NCI-H2227 (cell line): ENCODE measurements at regions not wholly inside any gene's neighbourhood (a gene's known extent, or its start where the extent isn't known, plus 50 kb on each side); places are given as distances from the start of the nearest gene placed in this dataset.
"Not testable (repeated sequence)": the region's sequence is repeated elsewhere in the genome, so short reads cannot be mapped to it uniquely, and the experiment has no call there.

Experiments used
- DNase-seq: peaks from one replicate; lab custom pipeline; 2025; ENCODE audit not compliant: unreplicated experiment; lab: John Stamatoyannopoulos, UW

DNA sequence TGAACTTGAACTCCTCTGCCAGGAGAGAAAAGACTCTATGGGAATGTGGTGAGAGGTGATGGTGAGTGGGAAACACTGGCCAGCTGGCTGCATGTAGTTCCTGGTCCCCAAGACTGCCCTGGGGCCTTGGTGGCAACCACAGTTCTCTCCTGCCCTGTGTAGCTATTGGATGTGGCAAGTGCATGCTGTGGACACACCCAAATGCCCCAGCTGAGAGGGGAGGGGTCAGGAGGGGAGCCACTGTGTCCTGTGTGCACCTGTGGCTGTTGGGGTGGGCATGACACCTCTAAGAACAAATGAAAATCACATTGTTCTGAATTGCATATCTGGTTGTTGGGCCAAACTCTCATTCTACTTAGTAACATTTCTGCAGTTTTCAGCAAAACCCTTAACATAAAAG is 409.6 kb downstream of the NSUN3 start:
- no peak for DNase-seq

DNA sequence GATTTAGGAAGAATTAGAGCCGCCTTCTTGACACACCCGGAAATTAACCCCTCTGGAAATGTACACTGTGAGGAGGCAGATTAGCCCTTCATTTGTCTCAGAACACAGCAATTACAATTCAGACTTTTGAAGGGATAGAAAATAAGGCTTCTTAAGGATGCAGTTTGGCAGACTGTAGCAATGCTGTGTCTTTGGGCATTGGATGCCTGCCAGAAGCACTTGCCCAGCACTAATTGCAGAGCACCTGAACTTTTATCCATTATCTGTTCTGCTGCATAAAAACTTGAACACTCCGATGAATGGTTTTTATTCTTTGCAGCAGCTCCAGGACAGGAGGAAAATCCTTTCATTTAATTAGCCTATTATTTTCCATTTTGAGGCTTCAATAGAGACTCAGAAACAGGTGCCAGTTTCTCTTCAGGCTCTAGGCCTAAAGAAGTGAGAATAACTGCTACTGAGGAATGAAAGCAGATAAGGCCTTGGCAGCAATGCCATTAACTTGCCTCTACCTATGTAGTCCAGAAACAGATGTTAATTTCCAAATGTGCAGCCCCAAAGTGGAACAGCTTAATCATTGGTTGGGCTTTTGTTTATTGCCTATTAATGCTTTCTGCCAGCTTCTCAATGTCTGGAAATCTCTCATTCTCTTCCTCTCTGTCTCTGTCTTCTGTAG is 418.5 kb downstream of the NSUN3 start:
- DNase-seq = no peak

DNA sequence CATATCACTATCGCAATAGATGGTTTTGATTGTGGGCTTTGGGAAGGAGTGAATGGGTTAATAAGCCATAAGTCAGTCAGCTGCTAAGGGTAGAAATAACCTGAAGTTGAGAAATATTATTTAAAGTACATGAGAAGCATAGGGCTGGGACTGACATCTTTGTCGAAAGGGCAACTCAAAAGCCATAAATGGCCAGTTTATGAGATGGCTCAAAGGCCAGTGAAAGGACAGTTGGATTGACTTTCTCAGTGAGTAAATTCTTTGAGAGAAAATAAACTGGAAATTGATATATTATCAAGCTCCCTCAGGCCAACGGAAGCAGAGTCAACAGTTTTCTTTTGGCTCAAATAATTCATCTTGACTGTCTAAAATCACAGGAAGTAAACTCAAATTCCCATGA is 419.8 kb downstream of the NSUN3 start:
- no peak for DNase-seq

DNA sequence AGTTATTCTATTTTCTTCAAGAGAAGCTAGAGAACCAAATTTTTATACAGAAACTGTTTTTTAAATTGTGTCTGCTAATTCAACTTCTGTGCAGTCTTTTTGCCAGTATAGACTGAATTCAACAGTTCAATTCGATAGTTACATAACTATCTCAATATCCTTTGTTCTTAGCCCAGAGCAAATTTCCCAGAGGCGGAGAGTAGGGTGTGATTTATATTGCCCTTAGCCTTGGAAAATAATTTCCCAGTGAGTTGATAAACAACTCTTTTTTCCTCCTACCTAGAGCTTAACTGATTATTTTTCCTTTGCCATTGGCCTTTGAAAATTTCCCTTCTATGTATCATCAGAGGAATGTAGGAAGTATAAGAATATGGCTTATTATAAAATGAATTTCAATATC is 420.5 kb downstream of the NSUN3 start:
- no peak for DNase-seq

DNA sequence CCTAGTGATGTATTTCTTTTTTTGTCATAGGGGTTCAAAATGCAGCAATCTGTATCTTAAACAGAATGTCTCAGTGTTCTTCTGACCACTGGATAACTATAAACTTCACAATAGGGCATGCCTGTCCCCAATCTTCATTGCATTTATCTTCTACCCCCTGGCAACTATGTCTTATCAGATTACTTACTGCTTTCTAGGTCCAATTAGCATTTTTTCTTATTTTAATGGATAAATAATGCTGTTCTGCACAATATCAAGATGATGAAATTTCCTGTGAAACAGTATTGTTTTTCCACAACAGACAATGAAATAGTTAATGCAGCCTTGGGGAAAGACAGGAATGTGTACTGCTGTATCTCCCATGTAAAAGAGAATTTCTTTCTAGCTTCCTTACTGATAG is 432.1 kb downstream of the NSUN3 start:
- DNase-seq = no peak

DNA sequence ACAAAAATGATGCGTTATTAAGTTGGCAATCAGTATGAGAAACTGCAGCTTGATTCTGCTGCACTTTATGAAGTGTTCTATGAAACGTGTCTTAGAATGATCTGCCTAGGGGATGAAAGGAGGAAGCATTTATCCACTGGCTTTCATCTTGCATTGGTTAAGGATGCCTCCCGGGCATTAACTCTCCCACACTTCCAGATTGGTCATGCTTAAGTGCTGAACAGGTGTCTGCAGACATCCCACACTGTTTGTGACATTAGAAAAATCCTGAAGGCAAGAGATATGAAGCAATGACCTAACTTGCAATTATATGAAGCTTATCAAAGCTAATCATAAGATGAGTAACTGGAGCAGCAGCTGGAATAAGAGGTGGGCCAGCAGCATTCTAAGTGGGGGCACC is 437.3 kb downstream of the NSUN3 start:
- DNase-seq = no peak

DNA sequence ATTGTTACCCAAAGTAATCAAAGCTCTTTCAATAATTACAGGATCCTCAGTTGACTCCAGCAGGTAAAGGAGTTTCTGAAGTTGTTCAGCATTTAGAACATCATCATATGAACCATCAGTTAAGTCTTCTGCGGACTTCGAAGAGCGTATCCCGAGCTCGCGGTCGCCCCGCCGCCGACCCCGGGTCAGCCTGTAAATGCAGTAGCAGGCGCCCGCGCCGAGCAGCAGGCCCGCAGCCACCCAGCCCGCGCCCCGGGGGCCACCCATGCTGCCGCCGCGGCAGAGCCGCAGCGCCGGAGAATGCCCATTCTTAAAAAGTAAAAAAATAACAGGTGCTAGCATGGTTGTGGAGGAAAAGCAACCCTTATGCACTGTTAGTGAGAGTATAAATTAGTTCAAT is 444.5 kb downstream of the NSUN3 start:
- DNase-seq = not testable (repeated sequence)

DNA sequence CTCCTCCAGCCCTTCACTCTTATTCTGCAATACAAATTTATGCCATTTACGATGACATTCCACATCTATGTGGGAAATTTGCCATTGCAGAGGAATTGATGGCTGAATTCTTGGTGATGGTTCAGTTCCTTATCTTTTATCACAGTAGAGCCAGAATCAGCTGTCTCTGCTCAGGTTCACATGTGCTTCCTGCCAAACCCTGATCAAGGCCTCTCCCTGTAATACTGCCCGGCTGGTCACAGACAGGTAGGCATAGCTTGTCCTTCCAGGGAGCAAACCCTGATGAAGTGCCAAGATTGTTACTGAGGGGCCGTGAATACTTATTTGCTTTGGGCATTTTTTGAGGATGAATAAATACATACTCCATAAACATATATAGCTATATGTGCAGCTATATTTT is 450.0 kb downstream of the NSUN3 start:
- no peak for DNase-seq

DNA sequence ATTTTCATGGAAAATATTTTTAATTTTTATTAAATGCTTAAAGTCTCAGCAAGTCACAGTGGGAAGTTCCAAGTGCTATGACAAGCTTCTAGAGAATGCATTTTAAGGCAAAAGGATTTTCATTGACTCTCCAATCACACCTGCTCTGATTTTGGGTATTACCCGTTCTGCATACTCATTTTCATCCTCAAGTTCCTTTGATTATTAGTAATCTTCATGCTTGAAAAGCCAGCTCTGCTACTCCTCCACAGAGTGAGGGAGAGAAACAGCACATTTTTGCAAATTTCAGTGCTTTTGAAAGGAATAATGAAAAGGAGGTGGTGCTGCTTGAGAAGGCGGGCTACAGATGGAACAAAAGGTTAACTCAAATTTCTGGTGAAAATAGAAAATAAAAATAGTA is 450.7 kb downstream of the NSUN3 start:
- DNase-seq = no peak

DNA sequence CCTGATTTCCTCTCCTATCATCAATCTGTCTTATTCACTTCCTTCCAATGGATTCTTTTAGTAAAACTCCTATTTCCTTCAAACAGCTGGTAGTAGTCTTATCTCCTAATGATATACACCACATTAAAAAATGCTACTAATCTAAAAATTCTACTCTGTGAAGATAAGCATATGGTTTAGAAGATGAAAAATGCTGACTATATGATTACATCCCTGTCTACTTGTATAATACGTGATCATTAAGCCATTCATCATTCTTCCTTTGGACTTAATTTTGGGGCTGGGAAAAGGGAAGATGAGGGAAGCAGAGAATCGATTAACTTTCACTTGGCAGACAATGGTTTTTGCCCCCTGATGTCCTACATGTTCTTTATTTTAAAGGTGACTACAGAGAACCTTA is 453.1 kb downstream of the NSUN3 start:
- DNase-seq = no peak

DNA sequence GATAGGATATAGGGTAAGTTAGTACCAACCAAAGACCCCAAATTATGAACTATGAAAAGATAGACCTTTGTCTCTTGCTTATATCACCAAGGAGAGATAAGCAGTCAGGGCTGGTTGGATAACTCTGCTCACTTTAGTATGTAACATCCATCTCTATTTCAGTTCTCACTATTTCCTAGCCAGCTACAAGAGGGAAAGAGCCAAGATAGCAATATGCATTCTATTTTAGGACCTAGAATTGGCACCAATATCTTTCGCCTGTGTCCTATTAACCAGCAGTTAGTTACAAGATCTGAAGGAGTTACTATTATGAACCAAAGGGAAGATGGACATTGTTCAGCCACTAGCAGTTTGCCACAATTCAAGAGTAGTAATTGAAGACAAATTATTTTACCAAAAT is 457.5 kb downstream of the NSUN3 start:
- DNase-seq = no peak

DNA sequence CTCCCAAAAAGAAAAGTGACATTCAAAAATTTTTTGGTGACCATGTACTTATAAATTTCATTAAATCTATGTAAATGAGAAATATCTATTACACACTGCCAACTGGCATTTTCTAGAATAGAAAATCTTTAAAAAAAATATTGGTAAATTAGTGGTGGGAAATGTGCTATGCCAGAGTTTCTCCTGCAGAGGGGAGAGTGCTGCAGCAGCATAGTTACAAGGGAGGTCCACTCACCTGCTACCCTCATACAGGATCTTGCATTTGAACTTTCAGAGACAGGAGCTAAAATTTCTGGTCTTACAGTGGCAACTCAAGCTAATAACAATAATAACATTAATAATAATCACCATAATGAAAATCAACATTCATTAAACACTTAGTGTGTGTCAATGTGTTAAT is 459.6 kb downstream of the NSUN3 start:
- no peak for DNase-seq

DNA sequence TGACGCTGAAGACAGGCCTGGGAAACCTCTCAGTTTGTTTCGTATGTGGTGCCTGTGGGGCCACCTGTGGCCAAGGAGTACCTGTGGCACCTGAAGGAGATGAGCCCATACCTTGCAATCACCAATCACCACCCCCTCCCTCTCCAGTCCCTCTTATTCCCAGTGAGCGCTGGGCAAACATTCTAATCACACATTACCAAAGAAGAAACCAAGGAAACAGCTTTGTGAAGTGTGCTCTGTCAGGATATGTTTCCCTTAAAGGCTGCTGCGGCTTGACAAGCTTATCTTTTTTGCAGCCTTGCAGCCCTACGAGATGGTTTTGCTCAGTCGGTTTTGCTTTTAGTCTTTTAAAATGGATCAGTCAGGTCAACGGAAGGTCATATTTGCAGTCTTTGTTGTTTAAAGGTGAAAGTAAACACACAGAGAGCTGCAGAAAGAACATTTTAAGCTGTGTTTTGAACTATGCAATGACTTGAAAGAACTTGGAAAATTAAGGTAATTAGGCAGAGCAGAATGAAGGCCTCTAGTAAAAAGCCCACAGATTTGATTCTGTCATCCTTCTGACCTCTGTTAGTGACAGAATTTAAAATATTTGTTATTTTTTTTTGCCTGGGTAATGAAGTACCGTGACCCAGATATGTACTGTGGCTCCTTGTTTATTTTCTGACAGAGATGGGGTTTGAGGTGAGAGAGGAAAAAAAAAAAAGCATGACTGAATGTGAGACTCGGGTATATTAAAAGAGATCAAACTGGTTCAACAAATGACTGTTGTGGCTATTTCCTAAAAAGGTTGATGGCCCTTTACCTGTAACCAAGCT is 461.4 kb downstream of the NSUN3 start:
- DNase-seq = no peak

DNA sequence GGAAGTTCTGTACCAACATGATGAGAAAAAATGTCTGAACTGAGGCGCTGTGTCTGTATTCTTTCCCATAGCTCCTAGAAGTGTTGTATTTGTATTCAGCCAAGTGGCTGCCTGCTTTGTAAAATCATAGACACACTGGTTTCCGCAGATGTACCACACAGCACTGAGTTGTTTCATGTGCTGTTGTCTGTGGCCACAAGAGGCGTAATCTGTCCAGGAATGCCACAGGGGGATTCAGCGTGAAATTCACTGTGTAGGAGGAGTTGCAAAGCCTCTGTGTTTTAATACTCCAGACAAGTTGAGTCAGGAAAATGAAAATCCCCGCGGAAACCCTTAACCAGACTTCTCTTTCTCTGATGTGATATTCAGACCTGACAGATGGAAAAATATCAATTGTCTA is 462.2 kb downstream of the NSUN3 start:
- DNase-seq = no peak

DNA sequence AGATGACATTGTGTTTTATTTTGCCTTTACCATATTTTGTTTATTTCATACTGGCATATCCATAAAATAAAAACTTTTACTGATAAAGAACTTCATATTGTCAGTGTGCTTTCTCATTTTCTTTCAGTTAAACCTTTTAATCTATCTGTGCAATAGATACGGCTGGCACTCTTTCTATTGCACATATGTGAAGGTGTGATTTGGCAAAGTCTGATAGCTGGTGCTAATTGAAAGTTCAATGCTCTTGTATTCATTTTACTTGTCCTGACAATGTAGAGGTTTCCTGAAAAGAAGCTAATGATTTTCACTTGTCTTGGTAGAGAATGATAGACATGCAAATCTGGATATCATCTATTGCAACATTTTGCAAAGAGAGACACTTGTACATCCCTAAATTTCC is 467.0 kb downstream of the NSUN3 start:
- DNase-seq = no peak

DNA sequence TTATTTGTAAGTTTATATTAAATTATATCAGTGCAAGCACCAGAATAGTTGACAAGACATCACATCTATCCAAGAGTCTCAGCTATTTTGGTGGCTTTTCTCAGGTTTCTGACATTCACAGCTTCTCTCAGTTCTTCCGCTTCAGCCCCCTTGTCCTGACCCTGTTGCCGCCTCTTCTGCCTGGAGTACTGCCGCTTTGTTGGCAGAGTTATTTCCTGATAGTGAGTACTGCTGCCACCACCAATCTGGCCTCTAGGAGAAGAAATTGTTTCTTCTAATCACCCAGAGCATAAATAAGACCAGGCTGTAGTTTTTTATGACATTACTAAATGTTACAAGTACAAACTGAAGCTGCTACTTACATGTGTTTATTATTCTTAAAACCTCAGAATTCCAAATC is 470.1 kb downstream of the NSUN3 start:
- no peak for DNase-seq

DNA sequence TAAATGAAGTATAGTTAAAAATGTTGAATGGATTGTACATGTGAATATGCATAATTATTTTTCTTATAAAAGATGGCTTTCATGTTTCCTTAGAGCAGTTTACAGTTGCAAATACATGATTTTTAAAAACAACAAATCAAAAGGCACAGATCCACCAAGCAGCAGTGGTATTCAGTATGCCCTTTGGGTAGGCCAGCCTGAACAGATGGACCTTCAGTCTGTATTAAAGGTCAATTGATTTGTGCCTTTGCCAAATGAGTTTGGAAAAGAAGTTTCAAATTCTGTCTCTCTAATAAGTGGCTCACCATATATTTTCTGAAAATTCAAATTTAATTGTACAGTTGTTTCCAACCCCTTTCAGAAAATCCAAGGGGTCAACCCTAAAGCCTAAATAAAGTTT is 477.1 kb downstream of the NSUN3 start:
- DNase-seq = no peak

DNA sequence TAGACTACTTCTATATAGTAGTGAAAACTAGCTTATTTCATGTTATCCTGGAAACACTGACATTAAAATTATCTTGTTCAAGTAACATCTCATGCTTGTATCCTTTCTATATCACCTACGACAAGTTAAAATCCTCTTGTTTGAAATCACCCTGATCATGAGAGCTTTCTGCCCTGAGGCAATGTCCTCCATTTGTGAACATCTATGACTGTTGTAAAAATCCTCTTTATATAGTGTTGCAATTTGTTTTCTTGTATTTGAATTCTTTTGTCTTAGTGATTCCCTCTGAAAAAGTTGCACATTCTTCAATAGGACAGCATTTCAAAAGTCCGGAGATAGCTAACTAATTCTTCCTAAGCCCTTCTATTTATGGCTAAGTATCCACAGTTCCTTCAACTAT is 480.3 kb downstream of the NSUN3 start:
- DNase-seq = no peak

DNA sequence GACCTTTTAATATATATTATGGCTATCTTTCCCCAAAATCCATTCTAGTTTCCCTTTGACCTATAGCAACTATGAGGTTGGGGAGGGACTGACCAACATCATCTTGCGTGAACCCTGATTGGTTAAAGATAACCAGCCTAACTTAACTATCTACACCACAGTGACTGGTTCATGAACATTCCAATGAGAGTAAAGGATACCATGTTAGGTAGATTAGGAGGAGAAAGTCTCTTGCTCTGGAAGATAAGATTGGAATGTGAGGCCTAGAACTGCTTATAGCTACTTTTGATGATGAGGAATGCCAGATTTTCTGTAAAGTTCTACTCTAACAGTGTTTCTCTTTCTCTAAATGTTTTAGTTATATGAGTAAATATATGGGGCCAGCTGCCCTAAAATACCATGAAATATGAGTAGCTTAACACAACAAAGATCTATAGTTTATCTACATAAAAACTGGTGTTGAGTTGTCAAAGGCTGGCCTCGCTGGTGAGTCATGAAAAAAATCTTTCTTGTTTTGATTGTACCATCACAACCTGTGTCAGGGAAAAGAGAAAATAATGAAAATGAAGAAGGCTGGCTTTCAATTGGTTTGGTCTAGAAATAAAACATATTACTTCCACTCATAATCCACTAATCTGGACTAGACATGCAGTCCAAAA is 481.4 kb downstream of the NSUN3 start:
- DNase-seq = no peak

DNA sequence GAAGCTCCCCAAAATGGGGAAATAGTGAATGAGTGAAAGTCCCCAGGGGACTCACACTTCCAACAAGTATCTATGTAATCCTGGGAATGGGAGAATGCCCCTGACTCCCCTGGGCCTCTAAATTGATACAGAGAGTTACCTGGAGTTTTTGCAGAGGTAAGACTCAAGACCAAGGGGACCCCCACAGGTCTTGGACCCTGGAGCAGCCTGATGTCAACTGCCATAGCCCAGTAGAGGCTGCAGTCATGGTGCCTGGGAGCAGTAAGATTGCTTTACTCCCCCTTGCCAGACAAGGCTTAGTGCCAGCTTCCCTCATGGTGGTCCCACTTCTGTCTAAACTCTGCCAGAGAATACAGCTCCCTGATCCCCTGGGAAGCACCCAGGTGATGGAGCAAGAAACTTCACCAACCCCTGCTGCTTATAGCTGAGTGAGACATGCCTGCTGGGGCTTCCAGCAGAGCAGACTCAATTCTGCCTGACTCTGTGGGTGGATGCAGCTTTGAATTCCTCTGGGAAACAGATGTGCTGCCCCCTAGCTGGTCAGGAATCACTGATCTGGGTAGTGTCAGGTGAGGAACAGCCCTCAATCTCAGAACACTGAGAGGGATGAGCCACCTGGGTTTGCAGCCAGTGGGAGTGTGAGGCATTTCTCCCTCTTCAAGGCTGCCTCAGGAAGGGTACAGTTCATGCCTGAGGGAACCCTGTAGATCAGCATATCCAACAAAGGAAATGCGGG is 485.9 kb downstream of the NSUN3 start:
- DNase-seq = no peak

DNA sequence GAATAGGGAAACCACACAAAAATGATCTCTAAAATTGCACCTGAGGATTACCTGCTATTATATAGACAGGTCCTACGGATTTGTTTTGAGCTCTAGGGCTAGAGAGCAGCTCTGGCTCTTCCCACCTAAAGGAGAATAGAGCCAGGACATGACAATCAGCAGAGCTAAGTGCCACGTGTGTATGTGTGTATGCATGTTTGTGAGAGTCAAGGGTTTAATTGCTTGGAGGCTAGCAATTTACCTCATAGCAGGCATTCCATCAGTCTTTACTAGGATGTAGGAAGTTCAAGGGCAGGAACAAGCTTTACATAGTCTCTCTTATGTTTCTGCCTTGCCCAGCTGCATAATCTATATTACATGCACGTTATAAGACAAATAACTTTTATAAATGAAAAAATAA is 498.2 kb downstream of the NSUN3 start:
- no peak for DNase-seq

DNA sequence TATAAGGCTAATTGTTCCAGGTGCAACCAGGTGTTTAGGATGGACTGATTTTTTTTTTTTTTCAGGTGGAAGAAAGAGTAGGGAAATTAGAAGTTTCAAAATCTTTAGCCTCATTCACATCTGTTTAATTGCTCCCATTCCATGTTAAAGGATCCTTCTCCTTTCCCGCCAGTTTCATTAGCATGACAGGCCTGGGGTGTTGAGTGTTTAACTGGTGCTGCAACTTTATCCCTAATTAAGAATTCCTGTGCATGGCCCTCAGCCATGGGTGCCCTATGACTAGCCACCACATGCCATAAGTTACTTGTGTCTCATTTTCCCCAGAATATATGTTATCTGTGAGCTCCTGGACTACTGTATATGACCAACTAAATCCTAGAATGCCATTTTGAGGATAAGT is 501.4 kb downstream of the NSUN3 start:
- DNase-seq = no peak
